22Rv1 (cell line): ENCODE measurements at regions not wholly inside any gene's neighbourhood (a gene's known extent, or its start where the extent isn't known, plus 50 kb on each side); places are given as distances from the start of the nearest gene placed in this dataset.
"Not testable (repeated sequence)": the region's sequence is repeated elsewhere in the genome, so short reads cannot be mapped to it uniquely, and the experiment has no call there.

Source experiments
- H3K27ac ChIP-seq: fragments of 450-650 bp; 2 replicates; pipeline ENCODE4 v1.5.1; 2017
- CTCF ChIP-seq: fragments of 450-650 bp; IDR thresholded peaks from 2 replicates; pipeline ENCODE4 v1.5.1; 2017; ENCODE audit warnings: mild to moderate bottlenecking
- ZFX ChIP-seq: fragments of 450-650 bp; IDR thresholded peaks from 2 replicates; pipeline ENCODE4 v1.6.1; 2017; ENCODE audit warnings: antibody characterized with exemption, borderline replicate concordance

- no peak overlapping the region for H3K27ac ChIP-seq
Observed at GRCh38 chr2:186426153-186427016, 59.7 kb upstream of the ZC3H15 start.

GRCh38 chr2:186427017-186427350 is 59.1 kb upstream of the ZC3H15 start:
- H3K27ac ChIP-seq = not testable (repeated sequence)

More at GRCh38 chr2:186426153-186427016, 59.7 kb upstream of the ZC3H15 start:
- TF ChIP-seq CTCF (no peak), ZFX (no peak)

GRCh38 chr2:186427970-186428369 is 58.1 kb upstream of the ZC3H15 start:
- H3K27ac ChIP-seq = no peak overlapping the region
- no peak for TF ChIP-seq CTCF
- TF ChIP-seq ZFX = no peak

GRCh38 chr2:186429104-186429503 is 57.0 kb upstream of the ZC3H15 start:
- no peak for TF ChIP-seq ZFX
- no peak for TF ChIP-seq CTCF
- no peak overlapping the region for H3K27ac ChIP-seq

- TF ChIP-seq CTCF (no peak), ZFX (no peak)
- no peak overlapping the region for H3K27ac ChIP-seq
Observed at GRCh38 chr2:186431306-186431705, 54.8 kb upstream of the ZC3H15 start.

GRCh38 chr2:186433040-186433439 is 53.0 kb upstream of the ZC3H15 start:
- H3K27ac ChIP-seq = no peak overlapping the region
- TF ChIP-seq CTCF (no peak), ZFX (no peak)

- H3K27ac ChIP-seq = no peak overlapping the region
- TF ChIP-seq ZFX (no peak), CTCF (no peak)
Observed at GRCh38 chr2:186433777-186434432, 52.2 kb upstream of the ZC3H15 start.
